ENCODE measurements at regions not wholly inside any gene's neighbourhood (a gene's known extent, or its start where the extent isn't known, plus 50 kb on each side); places are given as distances from the start of the nearest gene placed in this dataset.
"Not testable (repeated sequence)": the region's sequence is repeated elsewhere in the genome, so short reads cannot be mapped to it uniquely, and the experiment has no call there.

DNA sequence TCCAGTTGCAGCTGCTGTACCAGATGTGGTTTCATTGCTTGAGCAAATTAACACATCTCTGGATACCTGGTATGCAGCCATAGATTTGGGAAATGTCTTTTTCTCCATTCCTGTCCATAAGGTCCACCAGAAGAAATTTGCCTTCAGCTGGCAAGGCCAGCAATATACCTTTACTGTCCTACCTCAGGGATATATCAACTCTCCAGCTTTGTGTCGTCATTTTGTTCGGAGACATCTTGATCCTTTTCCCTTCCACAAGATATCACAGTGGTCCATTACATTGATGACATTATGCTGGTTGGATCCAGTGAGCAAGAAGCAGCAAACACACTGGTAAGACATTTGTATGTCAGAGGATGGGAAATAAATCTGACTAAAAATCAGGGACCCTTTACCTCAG is 576.1 kb upstream of the FBXO33 start:
- H3K27me3 ChIP-seq (ENCODE audit: control insufficient read depth in 1 of 2, insufficient read depth in 2 of 2, low read length in 2 of 2); H3K79me2 ChIP-seq (ENCODE audit: insufficient read depth, low read length); intact Hi-C loops (cut with micrococcal nuclease; ENCODE audit: unreplicated experiment); H2AFZ ChIP-seq (ENCODE audit: low read length); H3K9ac ChIP-seq (ENCODE audit: insufficient read depth, low read depth, low read length); in situ Hi-C loops (cut with HindIII; ENCODE audit: extremely low pct_ligation_motif_present, low pct_unique_long_range_greater_than_20kb); CTCF ChIA-PET (ENCODE audit: low intra/inter-chr PET ratio, low total read pairs); POLR2A ChIA-PET; H3K4me2 ChIP-seq (ENCODE audit: low read depth, low read length); FAIRE-seq; ATAC-seq; BruUV-seq (replicated peaks); DNase-seq (ENCODE audit: low spot score); H4K20me1 ChIP-seq (ENCODE audit: insufficient read depth, low read length); H3K27ac ChIP-seq (ENCODE audit: extremely low read length, insufficient read depth, low read length); H3K4me1 ChIP-seq (ENCODE audit: insufficient read depth, low read length); H3K4me3 ChIP-seq (replicated peaks in 1 of 3; ENCODE audit: insufficient read depth in 1 of 3, low read depth in 2 of 3, low read length in 3 of 3); H3K36me3 ChIP-seq (replicated peaks in 1 of 2; ENCODE audit: control insufficient read depth in 1 of 2, insufficient read depth in 2 of 2, low read length in 2 of 2); TF ChIP-seq CREB1 (CRISPR knock-in tag; IDR thresholded peaks at IDR 0.05): not testable (repeated sequence)
- 0% methylated on average over 2 of the region's 2 CpGs for WGBS (ENCODE audit: low lambda C conversion rate)
- peaks cover 75% of the 10 kb centered on the region for H3K9me3 ChIP-seq (ENCODE audit: low read length)
- peak; percentile 68 for TF ChIP-seq CREB1 (IDR thresholded peaks at IDR 0.05)

DNA sequence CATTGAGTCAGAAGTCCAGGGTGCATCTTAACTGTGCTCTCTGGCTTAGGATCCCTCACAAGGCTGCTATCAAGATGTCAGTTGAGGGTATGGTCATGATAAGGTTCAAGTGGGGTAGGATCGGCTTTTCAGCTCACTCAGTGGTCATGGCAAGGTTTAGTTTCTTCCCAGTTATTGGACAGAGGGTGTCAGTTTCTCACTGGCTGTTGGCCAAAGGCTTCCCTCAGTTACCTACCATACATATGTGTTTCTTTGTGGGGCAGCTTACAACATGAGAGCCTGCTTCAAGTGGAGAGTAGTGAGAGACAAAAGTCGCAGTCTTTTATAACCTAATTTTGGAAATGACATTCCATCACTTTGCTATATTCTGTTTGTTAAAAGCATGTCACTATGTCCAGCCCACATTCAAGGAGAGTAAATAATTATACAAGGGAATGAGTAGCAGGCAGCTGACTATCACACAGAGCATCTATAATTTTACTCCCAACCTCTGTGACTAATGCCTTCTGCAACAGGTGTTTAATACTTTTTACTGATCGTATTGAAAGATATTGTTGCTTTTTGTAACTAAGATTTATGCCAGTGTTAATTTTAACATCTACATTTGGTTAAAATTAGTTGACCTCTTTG is 572.8 kb upstream of the FBXO33 start:
- no peak overlapping the region for H2AFZ ChIP-seq (ENCODE audit: low read length)
- FAIRE-seq: no peak
- H3K27me3 ChIP-seq (ENCODE audit: control insufficient read depth in 1 of 2, insufficient read depth in 2 of 2, low read length in 2 of 2): no peaks in the 10 kb centered on the region
- no peak overlapping the region for H3K4me2 ChIP-seq (ENCODE audit: low read depth, low read length)
- no peak overlapping the region for H3K27ac ChIP-seq (ENCODE audit: extremely low read length, insufficient read depth, low read length)
- H4K20me1 ChIP-seq (ENCODE audit: insufficient read depth, low read length): no peaks in the 10 kb centered on the region
- no TSS peak for BruUV-seq (replicated peaks)
- ChIA-PET POLR2A (no interaction called here), CTCF (ENCODE audit: low intra/inter-chr PET ratio, low total read pairs) (no interaction called here)
- H3K9me3 ChIP-seq (ENCODE audit: low read length): peaks cover 43% of the 10 kb centered on the region
- 9% methylated on average over 3 of the region's 3 CpGs for WGBS (ENCODE audit: low lambda C conversion rate)
- H3K4me3 ChIP-seq (replicated peaks in 1 of 3; ENCODE audit: insufficient read depth in 1 of 3, low read depth in 2 of 3, low read length in 3 of 3): no peak overlapping the region
- no peaks in the 10 kb centered on the region for H3K36me3 ChIP-seq (replicated peaks in 1 of 2; ENCODE audit: control insufficient read depth in 1 of 2, insufficient read depth in 2 of 2, low read length in 2 of 2)
- ATAC-seq: no peak
- no peaks in the 10 kb centered on the region for H3K4me1 ChIP-seq (ENCODE audit: insufficient read depth, low read length)
- in situ Hi-C loops (cut with HindIII; ENCODE audit: extremely low pct_ligation_motif_present, low pct_unique_long_range_greater_than_20kb) (no loop called here), intact Hi-C loops (cut with micrococcal nuclease; ENCODE audit: unreplicated experiment) (no loop called here)
- no peaks in the 10 kb centered on the region for H3K79me2 ChIP-seq (ENCODE audit: insufficient read depth, low read length)
- no peak overlapping the region for H3K9ac ChIP-seq (ENCODE audit: insufficient read depth, low read depth, low read length)
- DNase-seq (ENCODE audit: low spot score): no peak
- no peak for TF ChIP-seq ZNF274 (CRISPR knock-in tag; IDR thresholded peaks at IDR 0.05)
- TF ChIP-seq, protein P1, sequence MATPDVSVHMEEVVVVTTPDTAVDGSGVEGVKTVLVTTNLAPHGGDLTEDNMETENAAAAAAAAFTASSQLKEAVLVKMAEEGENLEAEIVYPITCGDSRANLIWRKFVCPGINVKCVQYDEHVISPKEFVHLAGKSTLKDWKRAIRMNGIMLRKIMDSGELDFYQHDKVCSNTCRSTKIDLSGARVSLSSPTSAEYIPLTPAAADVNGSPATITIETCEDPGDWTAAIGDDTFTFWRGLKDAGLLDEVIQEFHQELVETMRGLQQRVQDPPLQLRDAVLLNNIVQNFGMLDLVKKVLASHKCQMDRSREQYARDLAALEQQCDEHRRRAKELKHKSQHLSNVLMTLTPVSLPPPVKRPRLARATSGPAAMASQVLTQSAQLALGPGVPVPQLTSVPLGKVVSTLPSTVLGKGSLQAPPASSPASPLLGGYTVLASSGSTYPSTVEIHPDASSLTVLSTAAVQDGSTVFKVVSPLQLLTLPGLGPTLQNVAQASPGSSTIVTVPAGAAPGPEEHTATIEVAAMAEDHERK (CRISPR knock-in tag; IDR thresholded peaks at IDR 0.05; ENCODE audit: low read depth): no peak
- no peak for TF ChIP-seq SAFB2 (CRISPR knock-in tag; IDR thresholded peaks at IDR 0.05; ENCODE audit: borderline replicate concordance, low read depth)
- TF ChIP-seq ZNF180 (CRISPR knock-in tag; IDR thresholded peaks at IDR 0.05; ENCODE audit: borderline replicate concordance, low read depth): no peak
- TF ChIP-seq ZNF530 (CRISPR knock-in tag; IDR thresholded peaks at IDR 0.05; ENCODE audit: low read depth): no peak
- no peak for TF ChIP-seq ATF1 (CRISPR knock-in tag; IDR thresholded peaks at IDR 0.05)
- TF ChIP-seq ZNF652 (CRISPR knock-in tag; IDR thresholded peaks at IDR 0.05; ENCODE audit: borderline replicate concordance, low read depth): no peak
- TF ChIP-seq, protein P2, sequence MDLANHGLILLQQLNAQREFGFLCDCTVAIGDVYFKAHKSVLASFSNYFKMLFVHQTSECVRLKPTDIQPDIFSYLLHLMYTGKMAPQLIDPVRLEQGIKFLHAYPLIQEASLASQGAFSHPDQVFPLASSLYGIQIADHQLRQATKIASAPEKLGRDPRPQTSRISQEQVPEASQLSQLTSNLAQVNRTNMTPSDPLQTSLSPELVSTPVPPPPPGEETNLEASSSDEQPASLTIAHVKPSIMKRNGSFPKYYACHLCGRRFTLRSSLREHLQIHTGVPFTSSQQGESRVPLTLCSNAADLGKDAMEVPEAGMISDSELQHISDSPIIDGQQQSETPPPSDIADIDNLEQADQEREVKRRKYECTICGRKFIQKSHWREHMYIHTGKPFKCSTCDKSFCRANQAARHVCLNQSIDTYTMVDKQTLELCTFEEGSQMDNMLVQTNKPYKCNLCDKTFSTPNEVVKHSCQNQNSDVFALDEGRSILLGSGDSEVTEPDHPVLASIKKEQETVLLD (CRISPR knock-in tag; IDR thresholded peaks at IDR 0.05; ENCODE audit: low read depth): no peak
- TF ChIP-seq ZNF20 (CRISPR knock-in tag; IDR thresholded peaks at IDR 0.05): no peak
- no peak for TF ChIP-seq BCL6 (CRISPR knock-in tag; IDR thresholded peaks at IDR 0.05)
- TF ChIP-seq ZNF235 (CRISPR knock-in tag; IDR thresholded peaks at IDR 0.05; ENCODE audit: borderline replicate concordance): no peak
- no peak for TF ChIP-seq ZNF674 (CRISPR knock-in tag; IDR thresholded peaks at IDR 0.05; ENCODE audit: low read depth)
- no peak for TF ChIP-seq HCFC1 (IDR thresholded peaks at IDR 0.05; ENCODE audit: low read depth, low read length)
- no peak for TF ChIP-seq ZNF850 (CRISPR knock-in tag; conservative IDR thresholded peaks at IDR 0.05)
- TF ChIP-seq, protein P3, sequence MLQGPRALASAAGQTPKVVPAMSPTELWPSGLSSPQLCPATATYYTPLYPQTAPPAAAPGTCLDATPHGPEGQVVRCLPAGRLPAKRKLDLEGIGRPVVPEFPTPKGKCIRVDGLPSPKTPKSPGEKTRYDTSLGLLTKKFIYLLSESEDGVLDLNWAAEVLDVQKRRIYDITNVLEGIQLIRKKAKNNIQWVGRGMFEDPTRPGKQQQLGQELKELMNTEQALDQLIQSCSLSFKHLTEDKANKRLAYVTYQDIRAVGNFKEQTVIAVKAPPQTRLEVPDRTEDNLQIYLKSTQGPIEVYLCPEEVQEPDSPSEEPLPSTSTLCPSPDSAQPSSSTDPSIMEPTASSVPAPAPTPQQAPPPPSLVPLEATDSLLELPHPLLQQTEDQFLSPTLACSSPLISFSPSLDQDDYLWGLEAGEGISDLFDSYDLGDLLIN (CRISPR knock-in tag; IDR thresholded peaks at IDR 0.05; ENCODE audit: borderline replicate concordance): no peak

Data from HepG2 (cell line).